ENCODE measurements at regions not wholly inside any gene's neighbourhood (a gene's known extent, or its start where the extent isn't known, plus 50 kb on each side); places are given as distances from the start of the nearest gene placed in this dataset.

DNA sequence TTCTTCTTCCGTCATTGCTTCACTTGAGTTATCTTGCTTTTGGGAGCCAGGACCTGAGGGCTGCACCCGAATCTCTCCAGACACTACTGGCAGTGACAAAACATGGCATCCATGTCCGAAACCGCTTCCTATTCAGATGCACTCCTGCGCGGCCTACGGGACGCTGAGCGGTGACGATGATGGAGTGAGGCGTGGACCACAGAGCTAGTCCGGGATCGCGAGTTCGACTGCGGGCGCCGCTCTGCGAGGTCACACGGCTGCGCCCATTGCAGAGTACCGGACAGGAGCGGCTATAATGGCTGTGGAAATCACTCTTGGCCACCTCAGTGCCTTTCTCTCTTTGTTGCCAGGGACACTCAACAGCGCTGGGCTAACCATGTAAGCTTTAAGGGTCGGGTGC lies 453.8 kb upstream of the CNTN5 start:
- DNase-seq (ENCODE audit: missing footprints) (peak; percentile 57), ATAC-seq (no peak)
- intact Hi-C loops (cut with DNase I) = no loop called here

DNA sequence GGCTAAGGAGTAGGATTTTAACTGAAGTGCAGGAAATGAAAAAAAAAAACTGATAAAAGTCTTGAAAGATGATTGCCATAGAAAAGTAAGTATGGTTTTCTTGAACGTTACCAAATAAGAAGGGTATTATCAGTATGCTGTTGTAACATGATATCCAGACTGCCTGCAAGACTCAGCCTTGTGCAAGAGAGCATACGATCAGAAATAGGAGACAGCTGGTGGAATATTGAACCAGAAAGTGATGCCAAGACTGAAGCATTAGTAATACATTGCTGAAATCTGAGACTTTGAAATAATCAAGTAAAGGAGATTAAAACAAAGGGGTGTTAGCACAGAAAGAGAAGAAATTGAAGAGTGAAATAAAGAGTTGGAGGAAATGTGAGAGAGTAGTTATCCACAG lies 452.7 kb upstream of the CNTN5 start:
- no peak for ATAC-seq
- intact Hi-C loops (cut with DNase I) = no loop called here
- no peak for DNase-seq (ENCODE audit: missing footprints)

DNA sequence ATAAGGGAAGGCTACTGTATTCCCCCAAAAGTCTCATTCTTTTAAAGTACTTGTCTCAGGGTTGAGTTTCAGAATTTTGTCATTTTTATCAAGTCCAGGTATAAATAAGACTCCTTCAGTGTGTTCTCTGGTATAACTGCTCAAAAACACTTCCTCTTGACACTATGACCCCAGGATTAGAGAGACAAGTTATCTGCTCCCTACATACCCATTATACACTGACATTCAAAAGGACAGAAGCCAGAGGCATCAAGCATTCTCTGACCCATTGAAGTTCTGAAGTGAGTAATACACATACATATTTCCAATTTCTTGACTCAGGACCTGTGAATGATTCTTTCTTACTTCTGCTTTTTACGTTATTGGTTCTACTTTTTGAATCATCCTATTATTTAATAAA lies 447.8 kb upstream of the CNTN5 start:
- intact Hi-C loops (cut with DNase I) = no loop called here
- DNase-seq (ENCODE audit: missing footprints) (no peak), ATAC-seq (no peak)

DNA sequence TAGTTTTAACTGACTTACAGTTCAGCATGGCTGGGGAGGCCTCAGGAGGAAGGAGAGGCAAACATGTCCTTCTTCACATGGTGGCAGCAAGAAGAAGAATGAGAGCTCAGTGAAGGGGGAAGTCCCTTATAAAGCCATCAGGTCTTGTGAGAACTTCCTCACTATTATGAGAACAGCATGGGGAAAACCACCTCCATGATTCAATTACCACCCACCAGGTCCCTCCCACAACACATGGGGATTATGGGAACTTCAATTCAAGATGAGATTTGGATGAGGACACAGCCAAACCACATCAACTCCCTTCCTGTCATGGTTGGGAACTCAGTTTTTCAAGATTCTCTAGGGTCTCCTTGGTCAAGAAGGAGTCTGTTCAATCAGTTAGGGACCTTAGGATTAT lies 432.9 kb upstream of the CNTN5 start:
- intact Hi-C loops (cut with DNase I) = no loop called here
- ATAC-seq (no peak), DNase-seq (ENCODE audit: missing footprints) (no peak)

DNA sequence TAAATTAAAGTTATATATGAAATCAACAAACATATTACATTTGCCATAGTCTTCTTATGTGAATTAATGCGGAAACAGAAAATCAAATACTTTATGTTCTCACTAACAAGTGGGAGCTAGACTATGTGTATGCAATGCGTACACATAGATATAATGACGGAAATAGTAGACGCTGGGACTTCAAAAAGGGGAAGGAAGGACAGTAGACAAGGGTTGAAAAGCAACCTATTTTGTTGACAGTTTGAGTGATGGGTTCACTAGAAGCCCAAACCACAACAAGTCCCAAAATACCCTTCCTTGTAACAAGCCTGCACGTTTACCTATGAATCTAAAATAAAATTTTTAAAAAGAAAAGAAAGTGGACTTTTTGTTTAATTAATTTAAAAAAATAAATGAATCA lies 430.8 kb upstream of the CNTN5 start:
- DNase-seq (ENCODE audit: missing footprints) = no peak
- ATAC-seq = no peak
- intact Hi-C loops (cut with DNase I) = no loop called here

DNA sequence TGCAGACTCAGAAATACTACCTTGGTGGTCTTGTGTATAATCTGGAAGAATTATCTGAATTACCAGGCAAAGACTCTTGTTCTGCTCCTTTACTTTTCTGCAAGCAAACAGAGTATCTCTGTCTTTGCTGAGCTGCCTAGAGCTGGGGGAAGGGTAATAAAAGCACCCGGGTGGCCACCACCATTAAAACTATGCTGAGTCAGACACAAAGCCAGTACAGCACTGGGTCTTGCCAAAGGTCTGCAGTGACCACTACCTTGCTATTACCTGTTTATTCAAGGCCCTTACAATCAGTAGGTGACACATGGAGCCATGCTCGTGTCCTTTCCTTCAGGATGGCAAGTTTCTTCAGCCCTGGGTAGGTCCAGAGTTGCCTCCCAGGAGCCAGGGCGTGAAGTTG lies 420.6 kb upstream of the CNTN5 start:
- ATAC-seq (no peak), DNase-seq (ENCODE audit: missing footprints) (no peak)
- intact Hi-C loops (cut with DNase I) = no loop called here

DNA sequence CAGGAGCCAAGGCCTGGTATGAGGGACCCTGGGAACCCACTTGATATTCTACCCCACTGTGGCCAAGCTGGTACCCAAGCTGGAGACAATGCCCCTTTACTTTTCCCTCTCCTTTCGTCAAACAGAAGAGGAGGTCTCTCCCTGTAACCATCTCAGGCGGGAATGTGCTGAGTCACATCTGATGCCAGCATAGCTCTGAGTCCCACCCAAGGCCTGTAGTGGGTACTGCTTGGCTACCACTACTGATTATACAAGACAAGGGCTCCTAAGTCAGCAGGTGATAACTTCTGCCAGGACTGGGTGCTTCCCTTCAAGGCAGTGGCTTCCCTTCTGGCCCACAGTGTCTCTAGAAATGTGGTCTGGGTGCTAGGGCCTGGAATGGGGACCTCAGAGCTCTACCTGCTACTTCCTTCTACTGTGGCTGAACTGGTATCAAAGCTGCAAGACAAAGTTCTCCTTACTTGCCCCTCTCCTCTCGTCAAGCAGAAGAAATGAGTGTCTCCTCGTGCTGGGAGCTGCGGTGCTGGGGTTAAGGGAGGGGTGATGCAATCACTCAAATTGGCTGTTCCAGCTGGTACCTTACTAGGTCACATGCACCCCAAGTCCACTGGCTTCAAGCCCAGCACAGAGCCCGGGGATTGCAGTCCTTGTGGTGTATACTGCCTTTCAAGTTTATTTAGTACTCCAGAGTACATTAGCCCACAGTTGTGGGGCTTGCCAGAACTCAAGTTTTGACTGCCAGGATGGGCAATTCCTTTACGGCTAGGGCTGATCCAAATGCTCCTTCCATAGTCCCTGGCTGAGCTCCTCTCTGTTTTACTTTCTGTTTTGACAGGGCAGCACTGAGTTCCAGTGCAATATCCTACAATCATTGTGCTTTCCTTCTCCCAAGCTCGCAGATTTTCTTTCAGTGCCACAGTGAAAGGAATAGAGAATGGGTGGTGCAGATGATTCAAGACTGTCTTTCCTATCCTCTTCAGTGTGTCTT lies 419.7 kb upstream of the CNTN5 start:
- ATAC-seq (no peak), DNase-seq (ENCODE audit: missing footprints) (no peak)
- intact Hi-C loops (cut with DNase I) = no loop called here

DNA sequence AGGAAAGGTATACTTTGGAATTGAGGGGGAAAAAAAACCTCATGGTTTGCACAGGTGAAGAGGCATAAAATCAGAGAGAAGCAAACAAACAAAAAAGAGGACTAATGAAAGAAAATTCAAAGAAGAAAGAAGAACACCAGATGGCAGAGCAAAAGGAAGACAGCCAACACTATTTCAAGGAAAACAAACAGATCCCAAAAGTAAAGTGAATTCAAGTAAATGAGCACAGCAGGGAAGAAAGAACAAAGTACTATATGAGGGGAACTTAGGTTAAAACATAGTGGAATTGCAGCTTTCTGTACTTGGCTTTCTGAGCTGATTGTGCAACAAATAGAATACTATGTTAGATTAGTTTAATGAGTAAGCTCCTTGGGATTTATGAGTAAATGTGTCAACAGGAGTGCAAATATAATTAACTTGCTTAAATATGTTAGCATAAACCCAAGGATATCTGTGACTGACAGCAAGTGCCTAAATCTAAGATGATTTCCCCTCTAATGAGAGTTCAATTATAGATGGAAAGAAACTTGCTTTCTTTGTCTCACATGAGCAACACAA lies 404.6 kb upstream of the CNTN5 start:
- DNase-seq (ENCODE audit: missing footprints) = no peak
- no peak for ATAC-seq
- intact Hi-C loops (cut with DNase I) = no loop called here

DNA sequence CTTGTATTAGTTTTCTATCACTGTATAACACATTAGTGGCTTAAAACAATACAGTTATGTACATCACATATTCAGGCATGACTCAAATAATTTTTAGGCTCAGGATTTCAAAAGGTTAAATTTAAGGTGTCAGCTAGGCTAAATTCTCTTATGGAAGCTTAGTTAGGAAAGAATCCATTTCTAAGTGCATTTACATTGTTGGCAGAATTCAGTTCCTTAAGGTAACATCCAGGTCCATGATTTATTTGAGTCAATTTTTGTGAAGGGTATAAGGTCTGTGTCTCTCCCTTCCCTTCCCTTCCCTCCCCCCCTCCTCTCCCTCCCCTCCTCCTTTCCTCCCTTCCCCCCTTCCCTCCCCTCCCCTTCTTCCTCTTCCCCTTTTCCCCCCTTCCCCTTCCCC lies 399.0 kb upstream of the CNTN5 start:
- DNase-seq (ENCODE audit: missing footprints) (no peak), ATAC-seq (no peak)
- intact Hi-C loops (cut with DNase I) = no loop called here

DNA sequence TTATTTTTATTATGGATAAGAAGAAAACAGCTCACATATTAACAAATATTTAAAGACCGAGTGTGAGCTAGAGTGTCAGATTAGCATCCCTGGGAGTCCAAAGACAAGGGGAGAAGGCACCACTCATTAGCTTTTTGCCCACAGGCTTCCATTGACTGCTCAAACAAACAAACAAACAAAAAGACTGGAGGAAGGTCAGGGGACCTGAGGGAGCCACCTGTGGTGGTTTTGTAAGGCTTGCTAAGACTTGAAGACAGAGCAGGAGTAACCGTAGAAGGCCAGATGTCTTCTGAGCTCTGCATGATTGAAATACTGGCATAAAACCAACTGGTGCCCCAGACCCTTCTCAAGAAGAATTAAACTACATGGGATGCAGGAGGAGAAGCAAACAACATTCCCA lies 395.2 kb upstream of the CNTN5 start:
- no peak for ATAC-seq
- no peak for DNase-seq (ENCODE audit: missing footprints)
- intact Hi-C loops (cut with DNase I) = no loop called here

DNA sequence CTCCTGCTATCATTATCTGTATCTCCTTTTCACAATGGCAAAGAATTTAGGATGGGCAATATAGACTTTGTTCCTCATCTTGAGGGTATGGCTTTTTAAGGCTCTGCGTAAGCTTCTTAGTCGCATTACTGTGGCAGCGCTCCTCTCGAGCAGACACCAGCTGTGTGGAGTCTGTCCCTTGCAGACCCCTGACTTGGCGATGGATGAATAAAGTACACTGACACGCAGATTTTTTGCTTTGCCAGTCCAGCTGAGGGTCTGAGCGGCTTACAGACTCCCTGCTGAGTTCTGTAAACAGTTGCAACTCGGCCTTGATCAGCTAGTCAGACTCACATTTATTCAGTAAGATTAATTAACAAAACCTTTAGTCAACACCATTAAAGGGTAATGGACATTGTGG lies 390.0 kb upstream of the CNTN5 start:
- DNase-seq (ENCODE audit: missing footprints) (no peak), ATAC-seq (no peak)
- intact Hi-C loops (cut with DNase I) = no loop called here

DNA sequence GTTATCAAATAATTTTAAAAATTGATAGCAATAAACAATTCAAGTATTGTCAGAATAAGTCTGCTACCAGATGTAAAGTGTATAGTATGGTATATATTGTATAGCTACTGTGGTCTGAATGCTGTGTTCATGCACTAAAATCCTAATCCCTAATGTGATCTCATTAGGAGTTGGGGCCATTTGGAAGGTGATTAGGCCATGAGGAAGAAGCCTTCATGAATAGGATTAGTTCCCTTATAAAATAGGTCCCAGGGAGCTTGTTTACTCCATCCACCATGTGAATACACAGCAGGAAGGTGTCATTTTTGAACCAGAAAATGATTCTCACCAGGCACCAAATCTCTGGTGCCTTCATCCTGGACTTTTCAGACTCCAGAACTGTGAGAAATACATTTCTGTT lies 363.0 kb upstream of the CNTN5 start:
- DNase-seq (ENCODE audit: missing footprints) (no peak), ATAC-seq (no peak)
- intact Hi-C loops (cut with DNase I) = no loop called here

DNA sequence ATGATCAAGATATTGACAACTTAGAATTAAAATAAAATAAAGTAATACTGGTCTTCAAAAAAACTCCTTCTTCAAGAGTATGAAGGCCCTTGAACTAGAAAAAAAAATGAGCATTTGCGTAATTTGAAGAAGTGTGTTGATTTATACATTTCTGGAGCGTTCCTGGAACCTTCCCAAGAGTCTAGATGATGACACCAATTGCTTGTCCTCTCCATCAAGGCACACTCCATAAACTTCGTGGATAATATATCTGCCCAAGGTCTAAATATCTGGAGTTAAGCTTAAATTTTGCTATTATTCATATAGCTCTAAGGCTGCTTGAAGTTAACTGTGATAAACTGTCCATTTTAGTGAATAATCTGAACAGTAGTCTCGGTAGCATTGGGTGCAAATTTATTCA lies 361.3 kb upstream of the CNTN5 start:
- intact Hi-C loops (cut with DNase I) = no loop called here
- DNase-seq (ENCODE audit: missing footprints) (no peak), ATAC-seq (no peak)

DNA sequence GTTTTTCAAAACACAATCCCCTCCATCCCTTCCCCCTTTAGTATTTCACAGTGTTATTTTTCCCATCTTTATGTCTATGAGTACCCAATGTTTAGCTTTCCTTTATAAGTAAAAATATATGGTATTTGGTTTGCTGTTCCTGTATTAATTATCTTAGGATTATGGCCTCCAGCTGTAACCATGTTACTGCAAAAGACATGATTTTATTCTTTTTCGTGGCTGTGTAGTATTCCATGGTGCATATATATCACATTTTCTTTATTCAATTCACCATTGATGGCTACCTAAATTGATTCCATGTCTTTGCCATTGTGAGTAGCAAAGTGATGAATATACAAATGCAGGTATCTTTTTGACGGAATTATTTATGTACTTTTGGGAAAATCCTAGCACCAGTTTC lies 346.4 kb upstream of the CNTN5 start:
- intact Hi-C loops (cut with DNase I) = no loop called here
- no peak for DNase-seq (ENCODE audit: missing footprints)
- ATAC-seq = no peak

DNA sequence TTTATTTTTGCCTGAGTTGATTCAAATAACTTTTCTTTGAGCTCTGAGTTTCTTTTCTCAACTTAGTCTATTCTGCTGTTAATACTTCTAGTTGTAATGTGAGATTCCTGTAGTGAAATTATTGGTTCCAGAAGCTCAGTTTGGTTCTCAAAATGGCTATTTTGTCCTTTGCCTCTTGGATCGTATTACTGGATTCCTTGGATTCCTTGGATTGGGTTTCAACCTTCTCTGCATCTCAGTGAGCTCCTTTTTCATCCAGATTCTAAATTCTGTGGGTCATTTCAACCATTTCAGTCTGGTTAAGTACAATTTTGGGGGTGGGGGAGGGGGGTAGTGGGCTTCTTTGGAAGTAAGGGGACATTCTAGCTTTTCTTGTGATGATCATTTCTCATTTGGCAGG lies 341.1 kb upstream of the CNTN5 start:
- intact Hi-C loops (cut with DNase I) = no loop called here
- no peak for ATAC-seq

DNA sequence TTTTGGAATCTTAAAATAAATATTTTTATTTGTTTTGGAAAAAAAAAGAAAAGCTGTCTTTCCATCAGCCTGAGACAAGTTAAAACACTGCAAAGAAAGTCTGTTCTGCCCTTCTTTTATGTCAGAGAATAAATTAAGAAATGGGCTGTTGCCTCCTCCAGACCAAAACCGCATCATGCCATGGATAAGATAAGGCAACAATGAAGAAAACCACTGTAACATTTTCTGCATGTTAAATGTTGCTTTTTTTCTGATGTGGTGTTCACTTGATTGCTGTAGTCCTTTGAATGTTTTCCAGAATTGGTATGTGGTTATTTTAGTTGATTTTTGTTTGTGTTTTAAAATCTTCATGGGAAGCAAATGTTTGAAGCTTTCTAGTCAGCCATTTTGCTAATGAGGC lies 319.2 kb upstream of the CNTN5 start:
- intact Hi-C loops (cut with DNase I) = no loop called here
- no peak for DNase-seq (ENCODE audit: missing footprints)
- no peak for ATAC-seq

More for the DNA sequence above, 341.1 kb upstream of the CNTN5 start:
- DNase-seq (ENCODE audit: missing footprints) = no peak

DNA sequence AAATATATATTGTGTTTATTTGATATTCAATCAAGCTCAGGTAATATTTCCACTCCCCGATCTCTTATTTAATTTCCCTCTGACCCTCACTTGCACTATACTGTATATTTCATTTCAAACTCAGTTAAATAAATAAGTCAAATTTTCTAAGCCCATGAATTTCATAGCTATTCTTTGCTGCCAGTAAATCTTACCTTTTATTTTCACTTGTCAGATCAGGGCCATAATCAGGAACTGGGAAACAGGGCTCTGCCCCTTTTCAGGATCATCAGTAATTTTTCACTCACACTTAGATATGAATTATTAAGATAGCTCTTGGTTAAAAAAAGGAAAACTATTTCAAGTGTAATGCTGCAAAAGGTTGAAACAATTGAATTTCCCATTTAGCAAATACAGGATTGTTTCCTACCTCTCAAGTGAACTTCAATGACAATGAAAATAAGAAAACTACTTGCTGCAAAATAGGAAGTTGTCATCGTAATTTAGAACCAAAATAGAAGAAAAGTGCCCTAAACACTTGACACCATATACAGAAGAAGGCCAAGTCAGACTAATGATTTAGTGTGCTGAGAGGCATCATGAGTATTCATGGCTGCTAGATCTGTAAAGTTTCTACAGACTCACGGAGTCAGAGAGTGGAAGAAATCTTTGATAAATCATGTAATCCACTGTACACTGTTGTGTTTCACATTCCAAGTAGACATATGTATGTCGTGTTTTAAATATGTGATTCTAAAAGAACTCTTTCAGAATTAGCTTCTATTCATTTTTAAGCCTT lies 316.8 kb upstream of the CNTN5 start:
- DNase-seq (ENCODE audit: missing footprints) = no peak
- no peak for ATAC-seq
- intact Hi-C loops (cut with DNase I) = no loop called here

DNA sequence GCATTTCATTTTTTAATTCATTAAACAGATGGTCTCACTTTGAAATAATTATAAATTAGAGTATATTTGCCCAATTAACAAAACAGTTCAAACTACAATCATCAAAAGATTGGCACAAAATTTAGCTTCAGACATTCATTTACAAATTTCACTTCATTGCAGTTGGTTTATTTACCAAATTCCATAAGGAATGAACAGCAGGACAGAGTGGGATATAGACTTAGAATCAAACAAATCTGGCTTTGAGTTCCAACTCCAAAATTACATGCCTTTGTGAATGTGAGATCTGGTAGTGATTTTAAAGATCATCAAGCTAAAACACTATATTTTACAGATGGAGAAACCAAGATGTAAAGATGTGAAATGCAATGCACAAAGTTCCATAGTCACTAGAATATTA lies 310.7 kb upstream of the CNTN5 start:
- no peak for ATAC-seq
- intact Hi-C loops (cut with DNase I) = no loop called here
- DNase-seq (ENCODE audit: missing footprints) = no peak

DNA sequence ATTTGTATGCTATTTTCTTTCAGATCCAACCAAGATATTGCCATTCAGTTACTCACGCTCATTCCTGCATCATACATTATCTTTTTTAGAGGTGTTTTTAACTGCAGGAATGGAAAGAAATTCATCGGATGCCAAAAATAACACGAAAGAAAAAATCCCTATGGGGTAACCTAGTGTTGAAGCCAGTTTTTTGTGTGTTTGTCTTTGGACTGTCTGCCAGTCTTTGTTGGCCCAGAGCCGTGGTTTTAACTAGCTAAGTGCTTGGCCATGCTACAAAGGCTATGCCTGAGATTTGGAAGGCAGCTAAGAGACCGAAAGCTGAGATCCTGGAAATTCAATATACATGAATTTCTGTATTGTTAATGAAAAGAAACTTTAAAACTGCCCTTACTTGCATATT lies 309.8 kb upstream of the CNTN5 start:
- DNase-seq (ENCODE audit: missing footprints) = no peak
- intact Hi-C loops (cut with DNase I) = no loop called here
- ATAC-seq = no peak

DNA sequence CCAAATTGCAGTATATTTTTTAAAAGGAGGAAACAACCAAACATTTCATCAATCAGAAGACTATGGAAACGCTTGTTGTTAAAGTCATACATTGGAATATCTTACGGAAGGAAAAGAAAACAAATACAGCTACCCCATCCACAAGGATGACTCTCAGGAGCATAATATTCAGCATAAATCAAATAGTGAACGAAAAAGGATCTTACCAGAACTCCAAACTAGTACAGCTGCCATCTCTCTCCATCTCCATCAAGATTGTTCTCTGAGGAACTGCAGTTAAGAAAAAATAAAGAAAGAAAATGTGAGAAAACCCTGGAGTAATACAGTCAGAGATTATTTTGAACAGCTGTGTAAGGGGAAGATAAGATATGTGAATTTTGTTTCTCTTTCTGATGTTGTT lies 299.8 kb upstream of the CNTN5 start:
- DNase-seq (ENCODE audit: missing footprints) (no peak), ATAC-seq (no peak)
- intact Hi-C loops (cut with DNase I) = no loop called here

Data from Right ventricle myocardium inferior (tissue), 1 donor.